Fibroblast of pulmonary artery (primary cell): ENCODE measurements at regions not wholly inside any gene's neighbourhood (a gene's known extent, or its start where the extent isn't known, plus 50 kb on each side); places are given as distances from the start of the nearest gene placed in this dataset.
A peak's percentile ranks its signal among the peaks of the same experiment; 100 is the strongest.

Source experiments
- DNase-seq: peaks from one replicate; pipeline ENCODE4 v3.0.0-alpha.2; 2010; ENCODE audit warnings: low read depth
- H3K4me3 ChIP-seq: replicated peaks from 2 replicates; pipeline ENCODE4 v1.5.1; 2011; ENCODE audit warnings: low read depth, mild to moderate bottlenecking, control low read depth, low read length, moderate library complexity
- TF ChIP-seq, protein P1 (sequence below): IDR thresholded peaks from 2 replicates; pipeline ENCODE4 v1.5.1; 2011; ENCODE audit warnings: mild to moderate bottlenecking, control low read depth, low read length, inconsistent platforms; ENCODE audit errors: missing control alignments

DNA sequence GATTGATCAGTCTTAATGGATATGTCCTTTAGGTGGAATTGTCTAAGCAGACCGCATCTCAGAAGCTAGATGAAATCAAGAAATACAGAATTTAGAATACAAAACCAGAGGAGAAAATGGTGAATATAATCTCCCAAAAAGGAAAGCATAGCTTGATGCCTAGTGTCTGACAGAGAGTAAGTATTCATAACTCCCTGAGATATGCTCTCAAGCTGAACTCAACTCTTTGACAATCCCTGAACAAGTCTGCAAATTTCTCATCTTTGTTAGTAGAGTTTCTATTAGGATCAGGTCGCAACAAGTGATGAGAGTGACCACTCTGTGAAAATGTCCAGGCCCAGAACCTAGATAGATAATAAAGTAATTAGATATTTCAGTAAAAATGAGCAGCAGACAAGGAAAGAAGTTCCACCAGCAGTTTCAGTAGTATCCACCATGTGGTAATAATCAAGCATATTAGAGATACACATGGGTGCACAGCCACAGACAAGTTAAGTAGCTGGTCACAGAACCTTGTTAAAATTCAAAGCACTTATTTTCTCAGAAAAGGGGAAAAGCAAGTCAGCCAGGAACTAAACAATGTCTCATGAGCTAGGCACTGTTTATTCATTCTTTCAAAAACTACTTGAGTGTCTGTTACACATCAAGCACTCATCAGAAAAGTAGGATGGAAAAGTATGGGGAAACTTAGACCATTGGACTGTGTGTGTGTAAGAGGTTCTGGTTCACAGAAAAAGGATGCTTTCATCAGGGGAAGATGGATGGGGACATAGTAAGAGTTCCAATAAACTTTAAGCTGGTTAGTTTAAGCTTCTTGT lies 481.5 kb upstream of the TUSC1 start:
- TF ChIP-seq, protein P1, sequence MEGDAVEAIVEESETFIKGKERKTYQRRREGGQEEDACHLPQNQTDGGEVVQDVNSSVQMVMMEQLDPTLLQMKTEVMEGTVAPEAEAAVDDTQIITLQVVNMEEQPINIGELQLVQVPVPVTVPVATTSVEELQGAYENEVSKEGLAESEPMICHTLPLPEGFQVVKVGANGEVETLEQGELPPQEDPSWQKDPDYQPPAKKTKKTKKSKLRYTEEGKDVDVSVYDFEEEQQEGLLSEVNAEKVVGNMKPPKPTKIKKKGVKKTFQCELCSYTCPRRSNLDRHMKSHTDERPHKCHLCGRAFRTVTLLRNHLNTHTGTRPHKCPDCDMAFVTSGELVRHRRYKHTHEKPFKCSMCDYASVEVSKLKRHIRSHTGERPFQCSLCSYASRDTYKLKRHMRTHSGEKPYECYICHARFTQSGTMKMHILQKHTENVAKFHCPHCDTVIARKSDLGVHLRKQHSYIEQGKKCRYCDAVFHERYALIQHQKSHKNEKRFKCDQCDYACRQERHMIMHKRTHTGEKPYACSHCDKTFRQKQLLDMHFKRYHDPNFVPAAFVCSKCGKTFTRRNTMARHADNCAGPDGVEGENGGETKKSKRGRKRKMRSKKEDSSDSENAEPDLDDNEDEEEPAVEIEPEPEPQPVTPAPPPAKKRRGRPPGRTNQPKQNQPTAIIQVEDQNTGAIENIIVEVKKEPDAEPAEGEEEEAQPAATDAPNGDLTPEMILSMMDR: no peak
- no peak for DNase-seq
- no peak overlapping the region for H3K4me3 ChIP-seq

- peak; percentile 20 for DNase-seq
- TF ChIP-seq, protein P1: no peak
- H3K4me3 ChIP-seq: no peak overlapping the region
These were observed 480.4 kb upstream of the TUSC1 start for GRCh38 chr9:26158631-26159150.

GRCh38 chr9:26157411-26157810 lies 479.2 kb upstream of the TUSC1 start:
- no peak overlapping the region for H3K4me3 ChIP-seq
- TF ChIP-seq, protein P1: no peak

GRCh38 chr9:26152350-26152749 lies 474.1 kb upstream of the TUSC1 start:
- DNase-seq: no peak
- TF ChIP-seq, protein P1: no peak
- no peak overlapping the region for H3K4me3 ChIP-seq

More at GRCh38 chr9:26157411-26157810, 479.2 kb upstream of the TUSC1 start:
- no peak for DNase-seq

GRCh38 chr9:26148128-26148527 lies 469.9 kb upstream of the TUSC1 start:
- TF ChIP-seq, protein P1: no peak
- DNase-seq: peak; percentile 3
- no peak overlapping the region for H3K4me3 ChIP-seq

GRCh38 chr9:26145938-26146337 lies 467.7 kb upstream of the TUSC1 start:
- H3K4me3 ChIP-seq: no peak overlapping the region
- no peak for DNase-seq
- TF ChIP-seq, protein P1: no peak
